NCI-H69 (cell line): ENCODE measurements at regions not wholly inside any gene's neighbourhood (a gene's known extent, or its start where the extent isn't known, plus 50 kb on each side); places are given as distances from the start of the nearest gene placed in this dataset.

ENCODE experiments used
- DNase-seq: peaks from one replicate; lab custom pipeline; 2025; lab: John Stamatoyannopoulos, UW

GRCh38 chr2:22486343-22486742, 898.6 kb upstream of the KLHL29 start:
- no peak for DNase-seq

GRCh38 chr2:22487036-22487435, 897.9 kb upstream of the KLHL29 start:
- no peak for DNase-seq

DNA sequence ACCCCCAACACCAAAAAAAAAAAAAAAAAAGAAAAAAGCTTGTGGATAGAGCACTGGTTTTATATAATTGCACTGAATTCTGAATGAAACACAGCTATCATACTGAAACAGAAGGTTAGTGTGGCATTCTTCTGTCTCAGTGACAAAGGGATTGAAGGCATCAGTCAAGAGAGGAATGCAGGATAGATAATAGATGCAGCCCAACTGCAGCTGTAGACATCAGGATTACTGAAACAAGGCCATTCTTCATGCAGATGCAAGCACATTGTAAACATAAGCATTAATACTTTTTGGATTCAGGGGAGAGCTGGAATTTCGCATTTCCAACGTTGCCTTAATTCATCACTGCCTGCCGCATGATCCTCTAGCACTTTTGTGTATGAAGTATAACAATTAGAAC, 897.4 kb upstream of the KLHL29 start:
- DNase-seq, result no peak

DNA sequence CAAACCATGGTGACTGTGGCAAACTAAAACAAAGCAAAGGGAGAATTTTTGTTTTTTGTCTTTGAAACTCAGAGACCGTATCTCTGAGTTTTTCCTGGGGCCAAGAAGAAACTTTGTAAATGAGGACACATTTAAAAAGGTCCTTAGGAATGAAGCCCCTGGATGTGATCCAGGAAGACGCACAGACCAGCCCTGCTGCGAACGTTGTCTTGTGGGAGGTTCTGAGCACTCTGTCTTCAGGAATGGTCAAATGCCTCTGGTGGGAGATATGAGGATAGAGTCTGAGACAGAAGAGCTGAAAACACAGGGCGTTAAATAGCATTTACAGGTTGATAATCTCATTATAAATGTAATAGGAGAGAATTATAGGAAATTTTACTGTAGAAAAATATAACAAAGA, 893.5 kb upstream of the KLHL29 start:
- no peak for DNase-seq

DNA sequence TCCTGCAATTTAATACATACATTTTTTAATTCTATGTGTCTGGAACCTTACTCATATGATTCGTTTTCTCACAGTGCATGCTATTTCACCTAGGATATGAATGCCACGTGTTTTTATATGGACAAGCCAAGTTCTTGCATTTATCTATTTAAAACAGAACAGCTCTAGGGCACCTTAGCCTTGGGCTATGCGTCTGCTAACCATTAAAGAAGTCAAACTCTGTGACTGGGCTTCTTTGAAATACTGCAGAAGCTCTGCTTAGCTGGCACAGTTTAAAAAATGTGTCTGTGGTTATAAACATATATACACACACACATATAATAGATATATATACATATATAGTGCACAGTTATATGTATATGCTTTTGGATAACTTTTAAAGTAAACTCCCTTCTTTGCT, 890.8 kb upstream of the KLHL29 start:
- no peak for DNase-seq

- no peak for DNase-seq
These were observed 887.9 kb upstream of the KLHL29 start for GRCh38 chr2:22497064-22497463.

- DNase-seq, result no peak
These were observed 887.2 kb upstream of the KLHL29 start for GRCh38 chr2:22497789-22498188.

GRCh38 chr2:22499082-22499839, 885.7 kb upstream of the KLHL29 start:
- DNase-seq, result no peak

DNA sequence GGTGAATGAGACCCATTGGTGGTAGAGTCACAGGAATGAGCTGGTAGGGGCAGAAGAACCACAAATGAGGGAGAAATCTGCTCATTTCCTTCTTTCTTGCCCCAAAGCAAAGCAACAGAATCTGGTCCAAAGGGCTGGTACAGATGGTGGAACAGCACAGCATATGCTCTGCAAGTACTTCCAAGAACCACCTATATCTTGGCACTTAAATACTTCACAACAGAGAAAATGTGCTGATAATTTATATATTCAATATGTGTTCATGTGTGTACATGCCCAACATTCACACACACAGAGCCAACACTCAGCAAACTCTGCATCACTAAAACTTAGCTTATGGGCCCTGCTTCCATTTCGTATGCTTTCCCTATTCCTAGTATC, 884.4 kb upstream of the KLHL29 start:
- no peak for DNase-seq

DNA sequence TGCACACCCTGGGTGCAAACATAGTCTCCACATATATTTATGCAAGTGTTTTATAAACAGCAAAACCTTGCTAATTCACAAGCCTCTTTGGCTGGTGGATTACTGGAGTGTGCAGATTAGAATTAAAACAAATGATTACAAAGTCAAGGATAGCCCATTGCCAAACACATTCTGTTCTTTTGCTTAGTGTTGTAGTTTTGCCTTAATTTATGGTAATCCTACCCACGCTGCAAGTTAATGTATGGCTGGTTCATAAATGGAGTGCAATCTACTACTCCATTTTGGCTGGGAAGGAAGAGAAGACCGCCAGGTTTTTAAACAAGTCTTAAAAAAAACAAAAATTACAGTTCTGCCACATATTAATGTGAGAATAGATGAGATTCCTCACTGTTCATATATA, 883.1 kb upstream of the KLHL29 start:
- DNase-seq, result no peak

DNA sequence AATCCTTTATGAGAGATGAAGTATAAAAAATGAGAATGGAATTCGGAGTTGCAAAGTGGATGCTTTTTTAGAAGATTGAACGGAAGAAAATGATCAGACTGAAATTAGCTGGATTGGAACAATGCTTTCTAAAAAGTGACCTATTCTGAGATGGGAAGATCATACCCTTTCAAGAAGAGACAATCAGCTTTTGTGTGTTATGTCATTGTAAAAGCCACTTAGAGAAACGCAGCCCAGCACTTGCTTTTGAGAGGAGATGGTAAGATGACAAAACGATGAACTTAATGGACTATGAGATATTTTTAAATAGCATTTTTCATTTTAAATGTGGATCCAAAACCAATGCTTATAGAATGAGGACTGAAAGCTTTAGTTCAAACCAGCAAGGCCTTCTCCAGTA, 871.4 kb upstream of the KLHL29 start:
- no peak for DNase-seq

DNA sequence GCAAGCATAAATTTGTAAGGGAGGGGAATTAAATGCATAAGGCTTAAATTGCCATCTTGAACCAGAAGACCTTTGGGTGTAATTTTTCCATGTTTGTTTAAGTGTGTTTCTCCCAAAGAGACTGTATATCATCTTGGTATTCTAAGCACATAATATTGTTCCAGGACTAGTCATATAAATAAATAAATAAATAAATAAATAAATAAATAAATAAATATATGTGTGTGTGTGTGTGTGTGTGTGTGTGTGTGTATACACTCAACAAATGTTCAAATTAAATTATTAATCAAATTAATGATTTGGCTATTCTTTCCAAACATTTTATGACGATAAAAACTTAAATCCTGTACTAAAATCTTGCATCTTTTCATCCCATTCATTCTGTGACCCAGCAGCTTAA, 867.8 kb upstream of the KLHL29 start:
- DNase-seq, result no peak

- no peak for DNase-seq
These were observed 866.3 kb upstream of the KLHL29 start for GRCh38 chr2:22518641-22519040.

- no peak for DNase-seq
These were observed 864.4 kb upstream of the KLHL29 start for GRCh38 chr2:22520369-22521288.

- no peak for DNase-seq
These were observed 863.4 kb upstream of the KLHL29 start for GRCh38 chr2:22521620-22522019.

DNA sequence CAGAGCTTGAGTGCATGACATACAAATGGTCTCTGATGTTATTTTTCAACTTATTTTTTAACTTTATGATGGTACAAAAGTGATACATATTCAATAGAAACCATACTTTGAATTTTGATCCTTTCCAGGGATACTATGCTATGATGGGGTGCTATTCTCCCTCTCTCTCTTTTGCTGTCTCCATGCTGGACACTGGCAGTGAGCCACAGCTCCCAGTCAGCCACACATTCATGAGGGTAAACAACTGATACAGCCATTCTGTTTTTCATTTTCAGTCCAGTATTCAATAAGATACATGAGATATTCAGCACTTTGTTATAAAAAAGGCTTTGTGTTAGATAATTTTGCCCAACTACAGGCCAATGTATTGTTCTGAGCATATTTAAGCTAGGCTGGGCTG, 859.3 kb upstream of the KLHL29 start:
- DNase-seq, result no peak

DNA sequence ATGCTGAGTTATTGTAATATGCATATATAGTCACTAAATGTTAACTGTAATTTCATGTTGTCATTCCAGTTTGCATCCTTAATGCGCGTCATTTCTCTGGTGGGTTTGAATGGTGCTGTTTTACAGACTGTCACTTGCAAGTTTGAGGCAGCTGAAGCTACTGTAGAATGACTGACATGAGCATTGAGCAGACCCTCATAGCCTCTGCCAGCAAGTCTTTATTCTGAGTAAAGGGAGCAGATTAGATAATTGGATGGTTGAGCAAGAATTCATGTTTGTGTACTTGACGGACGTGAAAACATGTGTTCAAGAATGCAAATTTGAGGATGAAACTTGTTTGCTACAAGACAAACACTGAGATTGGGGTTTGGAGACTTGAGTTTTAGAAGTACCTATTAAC, 854.8 kb upstream of the KLHL29 start:
- DNase-seq, result no peak

DNA sequence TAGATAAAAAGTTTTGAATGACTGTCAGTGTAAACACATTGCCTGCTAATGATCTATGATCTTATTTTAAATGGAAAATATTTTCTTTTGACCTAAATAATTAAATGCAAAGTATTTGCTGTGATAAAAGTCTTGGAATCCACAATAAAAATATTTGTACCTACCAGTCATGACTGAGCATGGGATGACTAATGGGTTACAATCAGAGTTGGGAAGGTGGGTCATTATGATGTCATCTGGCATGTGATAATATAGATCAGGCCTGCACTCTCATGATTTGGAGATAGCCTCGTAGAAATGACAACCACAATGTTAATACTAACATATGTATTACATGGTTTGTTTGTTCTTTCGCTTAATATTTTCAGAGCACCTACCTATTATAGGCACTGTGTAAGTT, 848.8 kb upstream of the KLHL29 start:
- no peak for DNase-seq

GRCh38 chr2:22554453-22554852, 830.5 kb upstream of the KLHL29 start:
- DNase-seq, result no peak

DNA sequence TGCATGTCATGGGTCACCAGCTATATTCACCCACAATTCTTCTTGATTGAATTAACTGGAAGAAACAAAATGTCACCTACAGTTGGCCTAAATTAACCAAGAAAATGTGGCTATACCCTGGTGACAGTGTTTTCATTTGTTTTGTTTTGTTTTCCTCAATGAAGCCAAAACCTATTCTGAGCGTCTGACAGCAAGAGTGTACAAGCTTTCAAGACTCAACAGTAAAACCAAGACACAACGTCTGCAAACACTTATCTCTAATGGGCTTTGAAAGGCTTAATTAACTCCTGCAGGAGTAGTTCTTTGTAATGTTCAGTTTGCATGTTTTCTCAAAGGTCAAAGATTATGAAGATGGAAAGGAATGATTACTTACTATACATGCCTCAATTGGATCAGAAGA, 827.6 kb upstream of the KLHL29 start:
- peak; percentile 50 for DNase-seq

DNA sequence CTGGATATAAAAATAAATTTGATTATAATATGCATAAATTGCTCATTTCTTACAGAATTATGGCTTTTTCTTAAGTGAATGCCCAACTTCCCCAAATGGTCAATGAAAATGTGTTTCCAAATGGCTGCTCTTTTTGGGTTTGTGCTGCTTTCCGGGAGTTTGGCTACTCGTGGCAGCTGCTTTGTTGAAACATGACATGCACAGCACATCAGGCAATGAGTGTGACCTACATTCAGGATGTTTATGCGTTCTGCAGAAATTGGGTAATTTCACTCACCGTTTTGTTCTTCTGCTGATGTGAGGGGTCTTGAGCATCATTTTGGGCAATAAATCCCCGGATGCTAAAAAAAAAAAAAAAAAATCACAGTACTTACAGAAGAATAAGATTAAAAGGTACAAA, 825.0 kb upstream of the KLHL29 start:
- no peak for DNase-seq

DNA sequence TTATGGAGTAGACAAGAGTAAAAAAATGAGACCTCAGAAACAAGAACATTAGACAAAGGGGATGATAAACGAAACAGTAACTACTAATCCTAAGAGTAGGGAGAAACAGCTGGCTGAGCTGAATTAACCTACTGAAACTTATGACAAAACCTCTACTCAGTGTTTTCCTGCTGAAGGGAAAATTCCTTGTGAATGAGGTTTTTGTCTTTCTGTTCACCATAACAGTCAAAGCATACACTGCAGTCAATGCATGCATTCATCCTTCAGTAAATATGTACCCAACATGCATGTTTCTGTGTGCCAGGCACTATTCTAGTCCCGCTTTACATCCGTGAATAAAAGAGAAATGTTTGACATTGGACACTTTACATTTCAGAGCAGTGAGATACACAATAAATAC, 805.6 kb upstream of the KLHL29 start:
- DNase-seq, result no peak

DNA sequence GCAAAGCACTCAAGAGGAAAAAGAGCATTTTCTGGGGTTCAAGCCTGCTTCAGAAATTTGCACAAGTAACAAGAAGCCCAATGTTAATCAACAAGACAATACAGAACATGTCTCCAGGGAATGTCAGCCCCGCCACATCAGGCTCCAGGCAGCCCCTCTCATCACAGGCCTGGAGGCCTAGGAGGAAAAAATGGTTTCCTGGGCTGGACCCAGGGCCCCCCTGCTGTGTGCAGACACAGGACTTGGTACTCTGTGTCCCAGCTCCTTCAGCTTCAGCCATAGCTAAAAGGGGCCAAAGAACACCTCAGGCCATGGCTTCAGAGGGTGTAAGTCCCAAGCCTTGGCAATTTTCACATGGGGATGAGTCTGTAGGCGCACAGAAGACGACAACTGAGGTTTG, 802.9 kb upstream of the KLHL29 start:
- DNase-seq, result no peak

DNA sequence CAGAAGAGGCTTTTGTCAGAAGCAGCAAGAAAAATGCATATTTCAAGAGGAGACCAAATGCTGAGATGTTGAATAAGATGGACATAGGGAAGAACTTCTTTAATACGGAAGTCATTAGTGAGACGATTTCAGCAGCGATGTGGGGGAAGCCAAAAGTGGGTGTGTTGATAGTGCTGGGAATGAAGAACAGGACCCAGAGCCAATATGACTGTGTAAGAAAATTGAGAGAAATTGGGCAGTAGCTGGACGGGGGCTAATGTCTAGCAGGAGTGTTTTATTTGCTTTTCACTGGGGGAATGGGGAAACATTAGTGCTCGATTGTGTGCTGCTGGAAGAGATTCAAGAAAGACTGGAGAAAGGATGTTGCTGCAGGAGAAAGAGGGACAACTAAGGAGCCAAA, 788.7 kb upstream of the KLHL29 start:
- DNase-seq, result no peak
